ENCODE measurements at regions not wholly inside any gene's neighbourhood (a gene's known extent, or its start where the extent isn't known, plus 50 kb on each side); places are given as distances from the start of the nearest gene placed in this dataset.
A peak's percentile ranks its signal among the peaks of the same experiment; 100 is the strongest.
"Not testable (repeated sequence)": the region's sequence is repeated elsewhere in the genome, so short reads cannot be mapped to it uniquely, and the experiment has no call there.

DNA sequence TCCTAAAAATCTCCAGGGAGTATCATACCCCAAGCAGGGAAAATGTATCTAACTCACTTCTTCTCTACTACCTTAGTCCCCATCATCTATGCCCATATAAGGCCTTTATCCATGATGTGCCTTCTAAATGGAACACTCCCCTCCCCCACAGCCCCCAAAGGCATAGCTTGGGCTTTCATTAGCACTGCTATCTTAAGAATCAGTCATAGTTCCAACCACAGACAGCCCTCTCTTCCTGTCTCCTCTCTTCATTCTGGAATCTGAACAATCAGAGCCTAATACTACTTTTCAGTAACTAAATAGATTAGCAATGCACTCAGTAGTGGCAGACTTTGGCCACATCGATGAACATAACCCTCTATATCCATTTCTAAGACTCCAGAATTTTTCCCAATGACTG lies 313.2 kb upstream of the DKK2 start:
- DNase-seq (ENCODE audit: extremely low spot score, unreplicated experiment), result no peak
- peak overlapping the region; percentile 24 for H3K27ac Mint-ChIP-seq (ENCODE audit: unreplicated experiment)
- no peak overlapping the region for H3K4me3 Mint-ChIP-seq (ENCODE audit: unreplicated experiment)
- peaks cover 15% of the 10 kb centered on the region for H3K4me1 Mint-ChIP-seq (ENCODE audit: unreplicated experiment)
- no peaks in the 10 kb centered on the region for H3K36me3 Mint-ChIP-seq (ENCODE audit: unreplicated experiment)
- TF ChIP-seq, protein P1, sequence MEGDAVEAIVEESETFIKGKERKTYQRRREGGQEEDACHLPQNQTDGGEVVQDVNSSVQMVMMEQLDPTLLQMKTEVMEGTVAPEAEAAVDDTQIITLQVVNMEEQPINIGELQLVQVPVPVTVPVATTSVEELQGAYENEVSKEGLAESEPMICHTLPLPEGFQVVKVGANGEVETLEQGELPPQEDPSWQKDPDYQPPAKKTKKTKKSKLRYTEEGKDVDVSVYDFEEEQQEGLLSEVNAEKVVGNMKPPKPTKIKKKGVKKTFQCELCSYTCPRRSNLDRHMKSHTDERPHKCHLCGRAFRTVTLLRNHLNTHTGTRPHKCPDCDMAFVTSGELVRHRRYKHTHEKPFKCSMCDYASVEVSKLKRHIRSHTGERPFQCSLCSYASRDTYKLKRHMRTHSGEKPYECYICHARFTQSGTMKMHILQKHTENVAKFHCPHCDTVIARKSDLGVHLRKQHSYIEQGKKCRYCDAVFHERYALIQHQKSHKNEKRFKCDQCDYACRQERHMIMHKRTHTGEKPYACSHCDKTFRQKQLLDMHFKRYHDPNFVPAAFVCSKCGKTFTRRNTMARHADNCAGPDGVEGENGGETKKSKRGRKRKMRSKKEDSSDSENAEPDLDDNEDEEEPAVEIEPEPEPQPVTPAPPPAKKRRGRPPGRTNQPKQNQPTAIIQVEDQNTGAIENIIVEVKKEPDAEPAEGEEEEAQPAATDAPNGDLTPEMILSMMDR (IDR thresholded peaks at IDR 0.05), result no peak
- H3K27me3 Mint-ChIP-seq (ENCODE audit: unreplicated experiment), result no peaks in the 10 kb centered on the region
- peaks cover 15% of the 10 kb centered on the region for H3K9me3 Mint-ChIP-seq (ENCODE audit: unreplicated experiment)

DNA sequence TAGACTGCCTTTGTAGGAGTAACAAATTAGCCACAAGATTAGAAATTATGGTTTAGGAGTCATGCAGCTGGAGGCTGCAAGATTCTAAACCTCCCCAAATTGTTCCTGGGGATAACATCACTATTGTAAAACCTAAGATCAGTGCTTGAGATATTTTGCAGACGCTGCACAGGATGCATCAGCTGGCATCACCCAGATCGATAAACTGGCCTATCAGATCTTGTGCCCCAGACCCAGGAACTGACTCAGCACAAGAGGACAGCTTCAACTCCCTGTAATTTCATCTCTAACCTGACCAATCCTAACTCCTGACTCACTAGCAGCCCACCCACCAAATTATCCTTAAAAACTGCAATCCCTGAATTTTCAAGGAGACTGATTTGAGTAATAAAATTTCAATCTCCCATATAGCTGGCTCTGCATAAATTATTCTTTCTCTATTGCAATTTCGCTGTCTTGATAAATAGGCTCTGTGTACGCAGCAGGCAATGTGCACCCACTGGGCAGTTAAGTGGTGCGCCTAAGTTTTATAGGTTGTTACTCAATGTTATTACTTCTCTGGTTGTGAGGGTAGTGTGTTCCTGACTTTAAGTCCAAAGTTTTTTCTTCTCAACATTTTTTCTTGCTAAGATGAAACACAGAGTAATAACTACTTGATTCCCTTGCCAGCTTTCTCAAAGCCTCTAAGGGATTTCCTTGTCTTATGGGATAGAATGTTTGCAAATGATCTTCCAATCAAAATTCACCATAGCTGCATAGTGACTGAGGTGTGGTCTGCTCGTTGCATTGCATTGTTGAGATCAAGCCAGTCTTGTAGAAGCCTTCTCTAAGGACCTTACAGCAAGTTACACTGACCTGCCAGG lies 312.3 kb upstream of the DKK2 start:
- peaks cover 15% of the 10 kb centered on the region for H3K4me1 Mint-ChIP-seq (ENCODE audit: unreplicated experiment)
- no peaks in the 10 kb centered on the region for H3K27me3 Mint-ChIP-seq (ENCODE audit: unreplicated experiment)
- DNase-seq (ENCODE audit: extremely low spot score, unreplicated experiment), result no peak
- H3K27ac Mint-ChIP-seq (ENCODE audit: unreplicated experiment), result no peak overlapping the region
- H3K9me3 Mint-ChIP-seq (ENCODE audit: unreplicated experiment), result peaks cover 9% of the 10 kb centered on the region
- TF ChIP-seq, protein P1 (IDR thresholded peaks at IDR 0.05), result no peak
- no peaks in the 10 kb centered on the region for H3K36me3 Mint-ChIP-seq (ENCODE audit: unreplicated experiment)
- no peak overlapping the region for H3K4me3 Mint-ChIP-seq (ENCODE audit: unreplicated experiment)

DNA sequence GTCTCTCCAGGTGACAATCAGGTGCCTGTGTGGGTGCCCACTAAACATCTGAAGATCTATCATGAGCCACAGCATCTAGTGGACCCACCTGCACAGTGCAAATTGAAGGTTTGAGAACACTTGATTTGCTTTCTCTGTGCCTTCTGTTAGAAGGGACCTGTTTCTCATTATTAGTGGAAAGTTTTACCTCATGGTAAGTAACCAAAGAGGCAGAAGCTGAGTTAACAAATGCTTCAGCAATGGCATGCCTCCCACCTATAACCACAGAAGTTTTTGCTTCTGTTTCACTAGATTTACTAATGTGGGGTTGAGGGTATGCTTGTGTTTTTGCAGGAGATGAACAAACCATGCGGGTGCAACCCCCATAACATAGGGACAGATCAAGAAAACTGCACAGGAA lies 297.4 kb upstream of the DKK2 start:
- Mint-ChIP-seq H3K4me1 (ENCODE audit: unreplicated experiment) (peaks cover 8% of the 10 kb centered on the region), H3K9me3 (ENCODE audit: unreplicated experiment) (peaks cover 16% of the 10 kb centered on the region), H3K36me3 (ENCODE audit: unreplicated experiment) (peaks cover 3% of the 10 kb centered on the region), H3K27ac (ENCODE audit: unreplicated experiment) (no peak overlapping the region), H3K4me3 (ENCODE audit: unreplicated experiment) (no peak overlapping the region), H3K27me3 (ENCODE audit: unreplicated experiment) (no peaks in the 10 kb centered on the region)
- TF ChIP-seq, protein P1 (IDR thresholded peaks at IDR 0.05), result no peak
- DNase-seq (ENCODE audit: extremely low spot score, unreplicated experiment), result no peak

DNA sequence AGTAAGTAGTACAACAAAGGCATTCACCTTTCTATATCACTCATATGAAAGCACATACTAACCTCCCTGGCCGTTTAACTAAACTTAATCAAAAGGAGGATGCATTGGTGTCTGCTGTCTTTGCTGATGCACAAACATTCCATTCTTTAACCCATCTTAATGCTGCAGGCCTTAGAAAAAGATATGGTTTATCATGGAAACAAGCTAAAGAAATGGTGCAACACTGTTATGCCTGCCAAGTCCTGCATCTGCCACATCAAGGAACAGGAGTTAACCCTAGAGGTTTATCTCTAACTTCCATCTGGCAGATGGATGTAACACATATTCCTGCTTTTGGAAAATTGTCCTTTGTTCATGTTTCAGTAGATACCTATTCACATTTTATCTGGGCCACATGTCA lies 296.5 kb upstream of the DKK2 start:
- not testable (repeated sequence) for H3K4me3 Mint-ChIP-seq (ENCODE audit: unreplicated experiment); H3K36me3 Mint-ChIP-seq (ENCODE audit: unreplicated experiment); H3K27me3 Mint-ChIP-seq (ENCODE audit: unreplicated experiment); DNase-seq (ENCODE audit: extremely low spot score, unreplicated experiment); H3K4me1 Mint-ChIP-seq (ENCODE audit: unreplicated experiment); H3K27ac Mint-ChIP-seq (ENCODE audit: unreplicated experiment)
- peaks cover 20% of the 10 kb centered on the region for H3K9me3 Mint-ChIP-seq (ENCODE audit: unreplicated experiment)

DNA sequence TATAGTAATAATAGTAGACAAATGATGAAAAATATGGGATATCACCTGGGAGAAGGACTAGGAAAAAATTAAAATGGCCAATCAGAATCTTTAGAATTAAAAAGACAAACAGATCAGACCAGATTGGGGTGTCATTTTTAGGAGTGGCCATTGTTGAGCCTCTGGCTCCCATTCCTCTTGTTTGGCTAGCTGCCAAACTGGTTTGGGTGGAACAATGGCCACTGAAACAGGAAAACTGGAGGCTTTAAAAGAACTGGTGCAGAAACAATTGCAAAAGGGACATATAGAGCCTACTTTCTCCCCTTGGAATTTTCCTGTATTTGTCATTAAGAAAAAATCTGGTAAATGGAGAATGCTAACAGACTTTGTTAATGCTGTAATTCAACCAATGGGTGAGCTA lies 294.8 kb upstream of the DKK2 start:
- TF ChIP-seq, protein P1 (IDR thresholded peaks at IDR 0.05), result no peak
- H3K4me3 Mint-ChIP-seq (ENCODE audit: unreplicated experiment), result no peak overlapping the region
- H3K27ac Mint-ChIP-seq (ENCODE audit: unreplicated experiment), result no peak overlapping the region
- peaks cover 20% of the 10 kb centered on the region for H3K9me3 Mint-ChIP-seq (ENCODE audit: unreplicated experiment)
- H3K36me3 Mint-ChIP-seq (ENCODE audit: unreplicated experiment), result peaks cover 7% of the 10 kb centered on the region
- H3K27me3 Mint-ChIP-seq (ENCODE audit: unreplicated experiment), result no peaks in the 10 kb centered on the region
- no peaks in the 10 kb centered on the region for H3K4me1 Mint-ChIP-seq (ENCODE audit: unreplicated experiment)
- DNase-seq (ENCODE audit: extremely low spot score, unreplicated experiment), result no peak

Measured in osteocyte (in vitro differentiated cells).